Fibroblast of mammary gland (primary cell): ENCODE measurements at regions not wholly inside any gene's neighbourhood (a gene's known extent, or its start where the extent isn't known, plus 50 kb on each side); places are given as distances from the start of the nearest gene placed in this dataset.

Experiments
- DNase-seq: peaks from one replicate; pipeline ENCODE4 v3.0.0-alpha.2; 2010; ENCODE audit warnings: low read depth
- H3K4me3 ChIP-seq: 2 replicates; pipeline ENCODE4 v1.5.1; 2011; ENCODE audit warnings: low read depth, mild to moderate bottlenecking, low read length, moderate library complexity; ENCODE audit not compliant: control insufficient read depth
- TF ChIP-seq, protein P1 (sequence below): conservative IDR thresholded peaks from 2 replicates; pipeline ENCODE4 v1.5.1; 2011; ENCODE audit warnings: low read depth, low read length, inconsistent platforms; ENCODE audit not compliant: control insufficient read depth, insufficient read depth

DNA sequence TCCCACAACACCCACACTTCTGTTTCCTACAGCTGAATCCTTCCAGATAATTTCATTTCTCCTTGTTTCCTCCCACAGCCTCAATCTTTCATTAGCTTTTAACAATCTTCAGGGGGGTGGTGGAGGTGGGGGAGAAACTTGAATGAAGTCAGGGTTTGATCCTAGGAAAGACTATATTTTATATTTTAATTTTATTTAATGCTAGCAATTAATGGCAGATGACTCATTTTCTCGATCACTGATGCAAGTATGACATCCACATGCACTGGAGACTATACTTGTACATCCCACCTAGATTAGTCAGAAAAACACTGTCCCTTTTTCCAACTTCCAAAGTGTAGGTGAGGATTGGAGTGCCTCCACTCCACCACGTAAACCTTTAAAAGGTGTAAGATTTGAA, 1181.3 kb upstream of the AUTS2 start:
- TF ChIP-seq, protein P1, sequence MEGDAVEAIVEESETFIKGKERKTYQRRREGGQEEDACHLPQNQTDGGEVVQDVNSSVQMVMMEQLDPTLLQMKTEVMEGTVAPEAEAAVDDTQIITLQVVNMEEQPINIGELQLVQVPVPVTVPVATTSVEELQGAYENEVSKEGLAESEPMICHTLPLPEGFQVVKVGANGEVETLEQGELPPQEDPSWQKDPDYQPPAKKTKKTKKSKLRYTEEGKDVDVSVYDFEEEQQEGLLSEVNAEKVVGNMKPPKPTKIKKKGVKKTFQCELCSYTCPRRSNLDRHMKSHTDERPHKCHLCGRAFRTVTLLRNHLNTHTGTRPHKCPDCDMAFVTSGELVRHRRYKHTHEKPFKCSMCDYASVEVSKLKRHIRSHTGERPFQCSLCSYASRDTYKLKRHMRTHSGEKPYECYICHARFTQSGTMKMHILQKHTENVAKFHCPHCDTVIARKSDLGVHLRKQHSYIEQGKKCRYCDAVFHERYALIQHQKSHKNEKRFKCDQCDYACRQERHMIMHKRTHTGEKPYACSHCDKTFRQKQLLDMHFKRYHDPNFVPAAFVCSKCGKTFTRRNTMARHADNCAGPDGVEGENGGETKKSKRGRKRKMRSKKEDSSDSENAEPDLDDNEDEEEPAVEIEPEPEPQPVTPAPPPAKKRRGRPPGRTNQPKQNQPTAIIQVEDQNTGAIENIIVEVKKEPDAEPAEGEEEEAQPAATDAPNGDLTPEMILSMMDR, result no peak
- no peak overlapping the region for H3K4me3 ChIP-seq
- DNase-seq, result no peak

- no peak for DNase-seq
- H3K4me3 ChIP-seq, result no peak overlapping the region
- TF ChIP-seq, protein P1, result no peak
Measured at GRCh38 chr7:68417659-68418058, 1180.6 kb upstream of the AUTS2 start.

DNA sequence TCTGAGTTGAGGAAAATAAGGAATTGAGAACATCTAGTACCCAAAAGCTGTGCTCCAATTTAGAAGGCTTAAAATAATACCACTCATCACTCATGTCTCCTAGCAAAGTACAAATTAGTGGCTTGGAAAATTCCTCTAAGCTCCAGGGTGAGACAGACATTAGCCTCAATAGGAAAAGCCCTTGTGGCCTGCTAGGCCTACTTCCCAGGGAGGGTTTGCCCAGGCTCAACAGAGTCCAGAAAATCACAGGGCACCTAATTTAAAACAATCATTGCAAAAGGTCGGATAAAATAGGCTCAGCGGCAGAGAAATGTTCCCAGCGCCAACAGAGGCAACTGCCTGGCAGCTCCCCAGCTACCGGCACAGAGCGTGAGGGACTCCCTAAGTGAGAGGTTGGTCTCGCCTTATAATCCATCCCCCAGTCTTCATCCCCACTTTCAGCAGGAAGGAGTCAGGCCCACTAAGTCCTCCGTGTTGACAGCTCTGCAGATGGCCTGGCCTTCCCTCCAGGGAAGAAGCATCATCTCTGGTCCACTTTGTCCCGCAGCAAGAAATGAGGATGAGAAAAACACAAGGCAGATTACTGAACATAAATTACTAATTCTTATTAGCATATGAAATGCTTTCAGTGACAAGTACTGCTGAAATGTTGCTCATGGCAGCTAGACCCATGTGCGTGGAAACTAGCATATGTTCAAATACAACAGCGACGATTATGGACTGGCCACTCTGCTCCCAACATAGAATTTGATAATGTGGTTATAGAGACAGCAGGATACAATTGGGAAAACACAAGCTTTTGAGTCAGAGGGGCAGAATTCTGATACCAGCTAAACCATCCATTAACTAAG, 1177.7 kb upstream of the AUTS2 start:
- H3K4me3 ChIP-seq, result no peak overlapping the region
- DNase-seq, result no peak
- TF ChIP-seq, protein P1, result no peak

GRCh38 chr7:68421712-68422111, 1176.6 kb upstream of the AUTS2 start:
- DNase-seq, result no peak
- TF ChIP-seq, protein P1, result no peak
- no peak overlapping the region for H3K4me3 ChIP-seq

DNA sequence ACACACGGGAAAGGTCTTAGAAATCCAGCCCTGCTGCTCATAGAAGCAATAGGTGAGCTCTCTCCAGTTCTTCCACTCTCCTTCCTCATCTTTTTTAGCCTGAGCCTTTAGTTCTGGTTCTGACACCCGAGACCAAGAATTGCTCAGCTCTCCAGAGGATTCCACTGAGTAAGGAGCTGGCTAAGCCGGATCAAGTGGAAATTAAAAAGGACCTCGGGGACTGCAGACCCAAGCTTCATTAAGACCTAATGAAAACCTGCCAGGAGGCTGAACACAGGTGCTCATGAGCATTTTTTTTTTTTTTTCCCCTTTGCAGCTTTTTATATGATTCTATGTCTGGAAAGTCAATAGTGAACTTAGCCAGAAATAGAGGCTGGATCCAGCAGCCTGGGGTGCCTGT, 1176.0 kb upstream of the AUTS2 start:
- H3K4me3 ChIP-seq, result no peak overlapping the region
- TF ChIP-seq, protein P1, result no peak
- DNase-seq, result no peak

GRCh38 chr7:68423356-68423755, 1174.9 kb upstream of the AUTS2 start:
- no peak for DNase-seq
- no peak overlapping the region for H3K4me3 ChIP-seq
- TF ChIP-seq, protein P1, result no peak

- no peak for DNase-seq
- no peak overlapping the region for H3K4me3 ChIP-seq
- TF ChIP-seq, protein P1, result no peak
Measured at GRCh38 chr7:68424658-68425297, 1173.5 kb upstream of the AUTS2 start.
